GM03348 (cell line): ENCODE measurements at regions not wholly inside any gene's neighbourhood (a gene's known extent, or its start where the extent isn't known, plus 50 kb on each side); places are given as distances from the start of the nearest gene placed in this dataset.
A peak's percentile ranks its signal among the peaks of the same experiment; 100 is the strongest.

Experiments
- DNase-seq: peaks from one replicate; pipeline ENCODE4 v3.0.0; 2012; ENCODE audit warnings: low spot score

DNA sequence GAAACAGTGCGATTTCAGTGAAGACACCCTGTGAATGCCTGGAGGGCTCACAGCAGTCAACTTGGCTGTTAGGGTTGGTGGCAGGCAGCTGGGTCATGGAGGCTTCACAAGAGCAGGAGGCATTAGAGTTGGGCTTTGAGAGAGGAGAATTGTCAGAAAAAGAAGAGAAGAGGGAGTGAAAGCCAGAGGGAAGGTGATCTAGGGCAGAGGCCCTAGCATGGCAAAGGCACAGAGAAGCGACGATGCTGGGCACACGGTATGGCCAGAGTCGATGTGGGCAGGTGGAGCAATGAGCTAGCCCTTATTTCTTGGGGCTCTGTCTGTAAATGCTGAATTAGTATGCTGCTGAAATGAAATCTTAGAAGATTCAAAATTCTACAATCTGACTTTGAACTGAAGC, 52.6 kb upstream of the OLFM4 start:
- no peak for DNase-seq

DNA sequence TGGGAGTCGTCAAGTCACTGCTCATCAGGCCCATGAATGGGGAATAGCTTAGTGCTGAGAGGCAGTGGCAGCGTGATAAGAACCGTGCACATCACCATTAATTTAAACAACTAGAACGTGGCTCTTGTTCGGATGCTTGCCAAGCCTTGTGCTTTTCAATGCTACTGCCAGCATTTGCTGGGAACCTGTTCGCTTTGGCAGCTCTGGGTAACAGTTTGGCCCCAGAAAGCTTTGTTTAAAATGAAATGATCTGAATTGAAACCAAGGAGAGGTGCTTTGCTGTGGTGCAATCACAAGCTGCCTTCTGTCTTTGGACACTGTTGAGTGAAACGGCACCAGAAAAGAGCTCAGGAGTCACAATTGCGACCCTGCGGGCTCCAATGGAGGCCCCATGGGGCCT, 53.5 kb upstream of the OLFM4 start:
- no peak for DNase-seq

DNA sequence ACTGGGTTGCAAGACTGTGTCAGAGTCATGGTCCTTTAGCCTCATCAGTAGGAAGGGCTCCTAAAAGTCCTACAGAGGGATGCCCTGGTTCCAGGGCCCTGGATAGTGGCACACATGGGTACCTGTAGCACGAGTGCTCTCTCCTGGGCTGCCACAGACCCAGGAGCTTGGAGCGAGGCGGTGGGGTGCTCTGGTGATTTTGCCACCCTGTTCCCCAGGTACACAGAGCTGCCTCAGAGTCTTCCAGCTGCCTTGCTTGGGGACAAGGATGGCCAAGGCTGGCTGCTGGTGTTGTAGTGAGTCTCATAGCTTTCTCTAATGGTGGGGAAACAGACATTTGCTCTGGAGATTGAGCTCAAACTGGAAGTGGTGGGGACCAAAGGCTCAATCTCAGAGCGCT, 53.9 kb upstream of the OLFM4 start:
- DNase-seq, result no peak

DNA sequence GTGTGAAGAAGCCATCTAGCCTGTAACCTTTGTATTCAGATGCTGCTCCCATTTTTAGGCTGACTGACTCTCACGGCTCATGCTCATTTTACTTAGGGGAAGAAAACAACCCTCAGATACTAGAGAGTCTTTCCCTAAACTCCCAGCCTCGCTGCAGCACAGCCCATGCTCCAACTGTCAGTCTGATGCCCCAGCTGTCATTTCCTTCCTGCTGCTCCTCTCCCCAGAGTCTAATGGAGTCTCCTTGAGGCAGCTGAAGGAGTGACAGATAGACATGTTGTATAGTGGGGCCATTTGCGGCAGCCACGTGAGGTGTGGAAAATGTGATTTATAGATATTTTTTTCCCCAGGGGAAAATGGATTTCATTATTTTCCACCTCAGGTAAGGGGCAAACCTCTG, 59.2 kb upstream of the OLFM4 start:
- DNase-seq, result no peak

DNA sequence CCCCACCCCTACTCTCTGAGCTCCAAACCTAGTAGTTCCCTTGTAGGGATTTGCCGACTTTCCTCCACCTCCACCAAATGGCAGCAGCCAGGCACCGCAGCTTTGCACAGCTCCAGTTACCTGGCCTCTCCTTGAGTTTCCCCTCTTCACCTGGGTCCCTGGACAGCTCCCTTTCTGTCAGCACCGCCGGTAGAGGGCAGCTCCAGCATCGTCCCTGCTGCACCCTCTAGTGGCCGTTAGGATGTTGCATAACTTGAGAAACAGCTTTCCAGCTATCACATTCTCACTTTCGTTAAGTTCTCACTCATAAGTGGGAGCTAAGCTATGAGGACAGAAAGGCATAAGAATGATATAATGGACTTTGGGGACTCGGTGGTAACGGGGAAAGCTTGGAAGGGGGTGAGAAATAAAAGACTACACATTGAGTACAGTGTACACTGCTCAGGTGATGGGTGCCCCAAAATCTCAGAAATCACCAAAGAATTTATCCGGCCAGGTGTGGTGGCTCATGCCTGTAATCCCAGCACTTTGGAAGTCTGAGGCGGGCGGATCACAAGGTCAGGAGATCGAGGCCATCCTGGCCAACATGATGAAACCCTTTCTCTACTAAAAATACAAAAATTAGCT, 60.4 kb upstream of the OLFM4 start:
- DNase-seq, result peak; percentile 87

DNA sequence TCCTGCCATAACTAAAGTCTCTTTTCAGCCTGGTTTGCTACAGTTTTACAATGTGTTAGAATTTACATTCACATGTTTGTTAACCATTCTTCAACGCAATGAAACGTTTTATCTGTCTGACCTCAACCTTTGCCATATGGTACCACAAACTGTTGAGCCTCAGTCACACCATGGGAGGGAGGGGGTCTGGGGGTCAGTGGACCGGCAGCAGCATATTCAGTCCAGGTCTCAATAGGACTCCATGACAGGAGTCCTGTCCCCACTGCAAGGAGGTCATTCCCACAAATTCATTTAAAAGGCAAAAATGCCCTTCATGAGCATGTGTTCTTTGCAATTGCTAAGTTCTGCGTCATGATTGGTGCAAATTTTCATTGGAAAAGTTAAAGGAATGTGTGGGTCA, 66.6 kb upstream of the OLFM4 start:
- no peak for DNase-seq

GRCh38 chr13:52961256-52961910, 67.2 kb upstream of the OLFM4 start:
- no peak for DNase-seq

DNA sequence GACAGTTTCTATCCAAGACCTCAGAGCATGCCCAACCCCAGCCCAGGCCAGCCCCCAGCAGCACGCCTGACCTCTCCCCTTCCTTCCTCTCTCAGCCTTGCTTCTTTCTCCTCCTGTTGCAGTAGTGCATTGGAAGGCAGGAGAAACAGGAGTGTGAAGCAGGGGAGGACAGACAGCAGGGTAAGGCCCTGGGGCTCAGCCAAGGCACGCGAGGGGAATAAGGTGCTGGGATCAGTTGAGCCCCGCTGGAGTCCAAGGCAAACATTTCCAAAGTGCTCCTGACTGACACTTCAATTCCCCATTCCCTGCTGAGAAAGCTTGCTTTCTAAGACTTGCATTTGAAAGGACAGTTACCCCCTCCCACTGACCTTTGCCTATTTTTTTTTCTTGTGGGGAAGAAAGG, 73.1 kb upstream of the OLFM4 start:
- no peak for DNase-seq

DNA sequence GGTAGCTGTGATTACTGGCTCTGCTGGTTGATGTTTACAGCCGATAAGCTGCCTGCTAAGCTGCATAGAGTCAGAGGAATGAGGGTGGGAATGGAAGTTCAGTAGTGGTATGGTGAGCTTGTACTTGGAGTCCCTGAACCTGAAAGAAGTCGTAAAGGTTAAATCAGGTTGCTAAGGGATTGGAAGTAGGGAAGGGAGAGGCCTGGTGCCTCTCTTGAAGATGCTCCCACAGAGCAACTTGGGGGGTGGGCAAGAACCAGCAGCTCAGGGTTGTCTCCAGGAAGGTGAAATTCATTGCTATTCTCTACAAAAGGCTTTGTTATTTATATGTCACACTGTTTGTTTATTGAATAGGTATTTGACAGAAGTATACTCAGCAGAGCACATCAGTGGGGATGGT, 73.8 kb upstream of the OLFM4 start:
- no peak for DNase-seq

GRCh38 chr13:52950436-52950956, 78.1 kb upstream of the OLFM4 start:
- DNase-seq, result no peak

DNA sequence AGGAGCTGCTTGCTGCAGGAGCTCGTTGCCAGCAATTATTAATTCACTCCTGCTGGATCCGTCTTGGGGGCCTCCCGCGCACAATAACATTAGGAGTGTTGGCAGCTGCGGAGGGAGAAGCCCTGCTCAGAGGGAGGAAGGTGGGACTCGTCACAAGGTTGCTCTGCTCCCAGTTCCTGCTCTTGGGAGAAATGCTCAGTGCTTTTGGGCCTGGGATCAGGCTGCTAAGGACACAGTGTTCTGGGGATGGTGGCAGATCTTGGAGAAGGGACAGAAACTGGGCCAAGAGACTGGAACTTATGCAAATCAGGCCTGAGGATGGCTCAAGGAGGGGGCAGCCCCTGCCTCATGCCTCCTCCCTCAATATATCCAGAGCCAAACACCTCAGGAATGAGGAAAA, 78.9 kb upstream of the OLFM4 start:
- DNase-seq, result no peak

DNA sequence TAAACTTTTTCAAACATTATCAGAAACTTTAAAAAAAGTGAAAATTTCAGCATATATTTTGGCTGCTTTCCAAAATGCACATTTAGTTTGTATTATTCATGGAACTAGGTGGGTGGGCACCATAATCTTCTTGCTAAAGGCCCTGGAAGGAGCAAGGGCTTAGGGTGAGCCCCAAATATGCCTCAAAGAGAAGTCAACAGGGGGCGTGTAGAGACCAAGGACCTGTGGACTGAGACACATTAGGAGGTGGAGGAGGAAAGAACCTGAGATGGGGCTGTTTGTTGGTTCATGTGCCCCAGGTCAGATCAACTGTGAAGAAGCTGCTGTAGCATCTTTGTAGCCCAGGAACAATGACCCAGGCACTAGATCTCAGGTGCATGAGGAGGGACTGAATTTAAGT, 79.6 kb upstream of the OLFM4 start:
- no peak for DNase-seq

DNA sequence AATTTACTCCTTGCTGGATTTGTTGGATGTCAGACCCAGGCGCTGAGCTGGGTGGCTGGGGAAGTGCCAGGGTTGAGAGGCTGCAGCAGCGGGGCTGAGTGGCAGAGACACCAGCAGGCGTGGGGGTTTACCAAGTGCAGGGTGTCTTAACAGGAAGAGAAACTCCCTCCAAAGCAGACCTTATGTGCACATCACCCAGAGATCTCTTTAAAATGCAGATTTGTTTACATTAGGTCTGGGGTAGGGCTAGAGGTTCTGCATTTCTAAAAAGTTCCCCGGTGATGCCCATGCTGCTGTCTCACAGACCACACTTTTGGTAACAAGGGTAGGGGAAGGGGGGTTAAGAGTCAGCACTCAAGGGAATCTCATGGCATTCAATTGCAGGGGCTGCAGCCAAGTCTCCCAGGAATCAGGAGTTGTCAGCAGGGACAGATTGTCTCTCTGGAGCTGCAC, 80.7 kb upstream of the OLFM4 start:
- no peak for DNase-seq

DNA sequence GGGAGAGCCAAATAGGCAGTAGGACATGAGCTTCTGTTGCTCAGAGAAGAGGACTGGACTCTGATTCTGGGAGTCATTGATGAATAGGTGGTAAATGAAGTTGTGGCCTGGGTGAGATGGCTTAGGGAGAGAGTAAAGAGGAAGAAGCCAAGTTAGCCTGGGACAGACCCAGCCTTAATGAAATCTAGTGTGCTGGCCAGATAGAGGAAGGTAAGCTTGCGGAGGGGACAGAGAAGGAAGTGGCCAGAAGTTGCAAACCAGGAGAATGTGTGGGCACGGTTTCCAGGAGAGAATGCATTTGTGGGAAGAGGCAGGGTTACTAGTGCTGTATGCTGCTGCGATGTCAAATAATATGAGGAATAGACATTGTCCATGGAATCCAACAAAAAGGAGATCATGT, 83.3 kb upstream of the OLFM4 start:
- DNase-seq, result no peak

DNA sequence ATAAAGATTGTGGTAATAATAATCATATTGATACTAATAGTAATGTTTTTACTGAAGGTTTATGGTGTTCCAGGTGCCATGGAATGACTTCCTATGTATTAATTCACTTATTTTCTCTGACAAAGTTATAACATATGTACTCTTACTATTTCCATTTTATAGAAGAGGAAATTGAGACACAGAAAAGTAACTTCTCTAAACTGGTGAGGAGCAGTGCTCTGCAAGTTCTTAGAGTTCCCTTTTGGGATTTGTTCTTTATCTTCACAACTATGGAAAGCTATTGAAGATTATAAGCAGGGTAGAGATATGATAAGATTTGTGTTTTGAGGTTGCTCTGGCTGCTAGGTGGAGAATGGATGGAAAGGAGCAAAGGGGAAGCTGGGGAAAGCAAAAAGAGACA, 83.9 kb upstream of the OLFM4 start:
- no peak for DNase-seq

GRCh38 chr13:52938065-52938464, 89.6 kb upstream of the PCDH8 start:
- no peak for DNase-seq

DNA sequence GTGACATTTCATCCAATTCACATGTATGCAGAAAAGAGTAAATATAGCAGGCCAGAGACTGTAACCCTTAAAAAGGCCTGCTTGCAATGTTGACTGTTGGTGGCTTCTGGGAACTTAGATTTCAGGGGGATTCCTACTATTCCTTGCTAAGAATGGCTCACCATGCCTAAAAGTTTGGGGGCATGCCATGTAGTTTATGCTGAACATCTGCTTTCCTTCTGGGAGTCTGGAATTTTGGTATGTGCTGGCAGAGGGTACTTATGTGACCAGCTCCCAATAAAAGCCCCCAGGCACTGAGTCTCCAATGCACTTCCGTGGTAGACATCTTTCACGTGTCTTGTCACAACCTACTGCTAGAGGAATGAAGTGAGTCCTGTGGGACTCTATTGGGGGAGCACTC, 88.4 kb upstream of the PCDH8 start:
- no peak for DNase-seq

DNA sequence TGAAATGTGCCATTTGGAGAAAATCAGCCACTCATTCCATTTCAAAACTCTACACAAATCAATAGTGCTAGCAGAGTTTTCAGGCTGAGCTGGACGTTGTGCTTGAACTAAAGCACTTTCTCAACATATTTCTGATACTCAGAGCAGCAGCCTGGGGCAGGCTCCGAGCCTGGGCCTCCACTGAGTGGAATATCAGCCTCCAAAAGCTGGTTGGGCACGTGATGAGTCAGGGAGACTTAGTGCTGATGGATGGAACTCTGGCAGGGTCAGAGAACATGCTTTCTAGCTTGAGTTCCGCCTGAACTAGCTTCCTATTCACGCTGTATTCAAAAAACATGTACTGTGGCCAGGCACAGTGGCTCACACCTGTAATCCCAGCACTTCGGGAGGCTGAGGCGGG, 85.8 kb upstream of the PCDH8 start:
- no peak for DNase-seq

DNA sequence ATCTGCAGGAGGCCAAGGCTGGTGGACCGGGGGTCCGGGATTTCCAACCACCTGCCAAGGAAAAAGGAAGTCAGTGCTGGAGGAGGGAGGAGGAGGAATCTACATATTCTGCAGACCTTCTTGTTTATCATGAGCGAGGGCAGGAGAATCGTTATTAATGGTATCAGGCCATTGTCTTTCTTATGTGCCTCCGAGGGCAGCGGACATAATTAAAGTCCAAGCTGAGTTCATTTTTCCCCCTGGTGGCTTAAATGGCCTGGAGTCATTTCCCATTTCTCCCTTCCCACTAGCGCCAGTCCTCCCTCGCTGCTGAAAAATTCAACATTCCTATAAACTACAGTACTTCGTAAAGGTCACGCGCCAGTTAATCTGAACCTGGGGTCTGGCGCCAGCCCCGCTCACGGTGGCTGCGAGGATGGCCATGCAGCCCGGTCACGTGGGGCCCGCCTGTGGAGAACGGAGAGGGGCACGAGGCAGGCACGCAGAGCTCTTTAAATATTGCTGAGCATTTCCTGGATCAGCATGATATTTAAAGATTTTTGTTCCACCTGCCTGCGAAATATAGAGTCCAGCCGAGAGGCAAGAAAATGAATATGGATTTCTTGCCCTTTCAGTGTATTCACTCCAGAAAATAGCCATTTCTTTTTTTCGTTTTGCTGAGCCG, 85.2 kb upstream of the PCDH8 start:
- DNase-seq, result no peak

GRCh38 chr13:52933099-52933498, 84.7 kb upstream of the PCDH8 start:
- DNase-seq, result no peak

DNA sequence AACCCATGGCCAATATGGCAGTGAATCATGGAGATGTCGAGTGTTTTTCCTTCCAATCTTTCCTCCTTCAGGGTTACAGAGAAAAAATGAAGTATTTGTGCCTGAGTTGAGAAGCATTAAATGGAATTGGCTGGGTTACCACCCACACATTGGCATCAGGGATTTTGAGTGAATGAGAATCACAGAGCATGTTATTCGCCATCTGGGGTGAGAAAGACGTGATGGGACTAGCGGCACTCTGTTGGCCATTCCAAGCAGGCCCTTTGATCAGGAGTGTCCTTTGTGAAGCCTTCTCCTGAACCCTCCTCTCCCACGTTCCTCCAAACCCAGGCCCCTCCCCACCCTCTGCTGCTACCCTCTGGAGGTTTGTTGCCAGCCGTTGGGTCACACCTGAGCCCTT, 84.2 kb upstream of the PCDH8 start:
- no peak for DNase-seq

GRCh38 chr13:52931539-52932431, 83.3 kb upstream of the PCDH8 start:
- no peak for DNase-seq
